Cardiac fibroblast (primary cell): ENCODE measurements at regions not wholly inside any gene's neighbourhood (a gene's known extent, or its start where the extent isn't known, plus 50 kb on each side); places are given as distances from the start of the nearest gene placed in this dataset.

Experiments
- DNase-seq, 2 donors: peaks; one replicate each; pipeline versions ENCODE4 v3.0.0 to v3.0.0-alpha.2; 2010; ENCODE audit warnings: low read depth in 2 of 2
- H3K4me3 ChIP-seq, 2 donors: replicated peaks in 1 of 2; 1 replicate in 1 of 2; 2 replicates in 1 of 2; pipeline ENCODE4 v1.5.1; 2011; ENCODE audit warnings: low read depth in 2 of 2, low read length in 2 of 2, mild to moderate bottlenecking in 2 of 2, moderate library complexity in 1 of 2
- CTCF ChIP-seq: IDR thresholded peaks from one replicate; pipeline ENCODE4 v1.5.1; 2011; ENCODE audit warnings: low read depth, mild to moderate bottlenecking, low read length, inconsistent platforms

GRCh38 chr7:113408999-113409398, 290.6 kb upstream of the SMIM30 start:
- no peak overlapping the region for H3K4me3 ChIP-seq
- TF ChIP-seq CTCF, result no peak
- DNase-seq, result no peak

GRCh38 chr7:113405296-113406056, 287.1 kb upstream of the SMIM30 start:
- DNase-seq, result no peak
- H3K4me3 ChIP-seq, result no peak overlapping the region
- TF ChIP-seq CTCF, result no peak

GRCh38 chr7:113404245-113404644, 285.9 kb upstream of the SMIM30 start:
- TF ChIP-seq CTCF, result no peak
- DNase-seq, result no peak

GRCh38 chr7:113402482-113402881, 284.1 kb upstream of the SMIM30 start:
- H3K4me3 ChIP-seq, result no peak overlapping the region
- TF ChIP-seq CTCF, result no peak
- no peak for DNase-seq

More at GRCh38 chr7:113404245-113404644, 285.9 kb upstream of the SMIM30 start:
- no peak overlapping the region for H3K4me3 ChIP-seq

- H3K4me3 ChIP-seq, result no peak overlapping the region
- no peak for TF ChIP-seq CTCF
- no peak for DNase-seq
These were observed 283.7 kb upstream of the SMIM30 start for GRCh38 chr7:113402005-113402404.

GRCh38 chr7:113394856-113395255, 276.5 kb upstream of the SMIM30 start:
- TF ChIP-seq CTCF, result no peak

More at GRCh38 chr7:113394856-113395255, 276.5 kb upstream of the SMIM30 start:
- H3K4me3 ChIP-seq, result no peak overlapping the region
- DNase-seq, result no peak
